Astrocyte of the cerebellum (primary cell): ENCODE measurements at regions not wholly inside any gene's neighbourhood (a gene's known extent, or its start where the extent isn't known, plus 50 kb on each side); places are given as distances from the start of the nearest gene placed in this dataset.

Source experiments
- DNase-seq: peaks from one replicate; pipeline ENCODE4 v3.0.0-alpha.2; 2011; ENCODE audit warnings: low read depth
- H3K4me3 ChIP-seq: 2 replicates; pipeline ENCODE4 v1.5.1; 2011; ENCODE audit warnings: mild to moderate bottlenecking, low read depth, low read length, moderate library complexity
- in situ Hi-C: cut with HindIII; loops from 2 replicates; pipeline ENCODE4 v1.10.0; 2017; ENCODE audit warnings: low sequenced_read_pairs
- TF ChIP-seq, protein P1 (sequence below): IDR thresholded peaks from 2 replicates; pipeline ENCODE4 v1.5.1; 2012; ENCODE audit warnings: low read length, low read depth, moderate library complexity, mild to moderate bottlenecking; ENCODE audit errors: missing control alignments

DNA sequence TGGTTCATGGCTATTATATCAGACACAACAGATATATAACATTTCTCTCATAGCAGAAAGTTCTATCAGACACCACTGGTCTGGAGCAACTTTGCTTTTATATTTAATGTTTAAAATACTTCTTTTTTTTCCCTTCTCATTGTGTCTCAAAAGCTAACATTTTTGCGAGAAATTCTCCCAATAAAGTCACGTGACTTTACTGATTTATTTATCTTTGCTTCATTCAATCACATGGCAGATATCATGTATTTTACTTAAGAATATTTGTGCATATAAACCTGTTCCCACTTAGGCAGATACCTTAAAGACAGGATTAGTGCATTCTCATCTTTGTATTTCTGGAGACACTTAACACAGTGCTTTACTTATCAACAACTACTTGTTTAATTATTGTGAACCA lies 1093.1 kb upstream of the LRRN3 start:
- TF ChIP-seq, protein P1, sequence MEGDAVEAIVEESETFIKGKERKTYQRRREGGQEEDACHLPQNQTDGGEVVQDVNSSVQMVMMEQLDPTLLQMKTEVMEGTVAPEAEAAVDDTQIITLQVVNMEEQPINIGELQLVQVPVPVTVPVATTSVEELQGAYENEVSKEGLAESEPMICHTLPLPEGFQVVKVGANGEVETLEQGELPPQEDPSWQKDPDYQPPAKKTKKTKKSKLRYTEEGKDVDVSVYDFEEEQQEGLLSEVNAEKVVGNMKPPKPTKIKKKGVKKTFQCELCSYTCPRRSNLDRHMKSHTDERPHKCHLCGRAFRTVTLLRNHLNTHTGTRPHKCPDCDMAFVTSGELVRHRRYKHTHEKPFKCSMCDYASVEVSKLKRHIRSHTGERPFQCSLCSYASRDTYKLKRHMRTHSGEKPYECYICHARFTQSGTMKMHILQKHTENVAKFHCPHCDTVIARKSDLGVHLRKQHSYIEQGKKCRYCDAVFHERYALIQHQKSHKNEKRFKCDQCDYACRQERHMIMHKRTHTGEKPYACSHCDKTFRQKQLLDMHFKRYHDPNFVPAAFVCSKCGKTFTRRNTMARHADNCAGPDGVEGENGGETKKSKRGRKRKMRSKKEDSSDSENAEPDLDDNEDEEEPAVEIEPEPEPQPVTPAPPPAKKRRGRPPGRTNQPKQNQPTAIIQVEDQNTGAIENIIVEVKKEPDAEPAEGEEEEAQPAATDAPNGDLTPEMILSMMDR: no peak
- in situ Hi-C loops: no loop called here
- DNase-seq: no peak
- H3K4me3 ChIP-seq: no peak overlapping the region

DNA sequence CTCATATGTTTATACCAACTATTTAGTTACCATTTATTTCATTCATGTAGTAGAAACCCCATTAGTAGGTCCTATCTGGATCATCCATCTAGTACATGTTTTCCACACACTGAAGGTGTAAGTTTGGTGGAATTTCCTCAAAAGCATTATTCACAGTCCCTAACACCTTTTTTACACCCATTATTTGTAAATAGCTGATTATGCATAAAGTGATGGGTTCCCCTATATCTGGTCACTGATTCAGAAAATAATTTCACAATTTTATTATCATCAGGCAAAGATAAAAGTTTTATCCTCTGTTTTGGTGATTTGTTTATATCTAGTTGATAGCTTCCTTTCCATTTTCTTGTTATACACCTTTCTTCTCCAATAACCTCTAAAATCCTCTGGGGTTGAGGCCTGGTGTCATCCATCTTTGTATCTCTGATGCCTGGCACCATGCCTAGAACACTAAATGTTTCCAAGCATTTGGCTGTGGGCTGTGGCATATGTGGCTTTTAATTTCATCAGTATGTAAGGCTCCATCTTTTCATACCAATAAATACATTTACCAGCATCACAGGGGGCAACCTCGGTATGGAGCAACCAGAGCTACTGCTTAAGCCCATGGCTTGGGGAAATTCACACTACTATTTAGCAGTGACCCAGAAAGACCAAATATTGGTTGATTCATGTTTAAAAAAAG lies 1089.5 kb upstream of the LRRN3 start:
- TF ChIP-seq, protein P1: no peak
- in situ Hi-C loops: no loop called here
- H3K4me3 ChIP-seq: no peak overlapping the region
- DNase-seq: peak; percentile 41

DNA sequence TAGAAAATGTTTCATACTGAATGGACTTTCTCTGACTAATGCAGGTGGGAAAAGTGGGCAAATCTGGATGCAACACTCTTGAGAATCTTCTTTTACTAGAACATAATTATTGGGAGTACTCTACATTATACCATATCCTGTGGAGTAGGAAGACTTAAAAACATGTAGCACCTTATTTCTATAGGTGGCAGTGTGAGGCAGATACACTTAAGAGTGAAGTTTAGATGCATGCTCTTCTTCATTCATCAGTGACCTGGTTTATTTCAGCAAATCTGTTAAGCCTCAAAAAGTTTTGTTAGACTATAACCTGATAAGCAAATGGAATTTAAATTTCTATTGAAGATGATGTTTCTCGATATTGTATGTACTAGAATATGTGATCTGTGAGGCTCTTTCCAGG lies 1087.1 kb upstream of the LRRN3 start:
- no peak overlapping the region for H3K4me3 ChIP-seq
- TF ChIP-seq, protein P1: no peak
- in situ Hi-C loops: no loop called here
- DNase-seq: no peak

DNA sequence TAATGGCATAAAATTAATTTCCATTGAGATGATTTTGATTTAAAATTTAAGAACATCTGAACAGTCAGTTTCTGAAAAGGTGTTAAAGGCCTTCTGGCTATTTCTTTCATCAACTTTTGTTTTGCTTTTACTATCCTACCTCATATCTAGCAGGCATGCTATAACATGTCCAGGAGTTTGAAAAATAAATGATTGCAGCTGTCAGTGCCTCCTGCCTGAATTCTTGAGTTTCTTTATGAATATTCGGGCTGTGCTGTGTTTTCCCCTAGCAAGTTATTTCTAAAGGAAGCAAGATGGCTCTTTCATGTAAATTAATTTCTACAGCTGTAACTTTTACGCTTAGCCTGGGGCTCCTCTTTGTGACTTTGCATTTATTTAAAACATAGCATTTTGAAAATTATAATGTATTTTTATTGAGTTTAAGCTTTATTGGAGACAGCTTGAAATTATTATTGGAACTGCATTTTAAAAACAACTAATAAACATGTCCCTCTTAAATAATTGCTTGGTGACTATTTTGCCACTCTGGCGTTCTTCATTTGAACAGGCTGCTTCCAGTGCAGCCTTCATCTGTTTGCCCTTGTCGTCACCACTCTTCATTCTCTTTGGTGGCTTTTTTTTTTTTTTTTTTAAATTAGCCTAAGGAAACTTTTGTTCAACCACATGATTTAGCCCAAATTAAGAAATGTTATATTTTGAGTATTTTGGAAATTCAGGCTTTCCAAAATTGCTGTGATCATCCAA lies 1083.4 kb upstream of the LRRN3 start:
- no peak for DNase-seq
- no peak overlapping the region for H3K4me3 ChIP-seq
- TF ChIP-seq, protein P1: no peak
- in situ Hi-C loops: no loop called here

DNA sequence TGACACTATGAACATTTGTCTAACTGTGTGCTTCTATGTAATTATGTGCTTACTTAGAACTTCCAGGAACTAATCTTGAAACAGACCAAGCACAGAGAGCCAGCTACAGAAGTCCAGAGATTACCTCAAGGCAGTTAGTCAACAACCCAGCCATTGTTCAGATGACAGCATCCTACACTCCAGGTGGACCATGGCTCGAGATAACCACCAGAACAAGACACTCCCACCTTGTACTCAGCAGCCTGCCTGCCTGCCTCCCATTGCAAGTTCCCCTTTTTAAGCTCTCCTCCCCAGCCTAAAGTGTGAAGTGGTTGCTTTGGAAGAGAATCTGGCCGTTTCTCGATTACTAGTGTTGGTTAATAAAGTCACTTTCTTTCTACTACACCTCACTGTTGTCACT lies 1080.6 kb upstream of the LRRN3 start:
- DNase-seq: no peak
- H3K4me3 ChIP-seq: no peak overlapping the region
- TF ChIP-seq, protein P1: no peak
- in situ Hi-C loops: no loop called here

DNA sequence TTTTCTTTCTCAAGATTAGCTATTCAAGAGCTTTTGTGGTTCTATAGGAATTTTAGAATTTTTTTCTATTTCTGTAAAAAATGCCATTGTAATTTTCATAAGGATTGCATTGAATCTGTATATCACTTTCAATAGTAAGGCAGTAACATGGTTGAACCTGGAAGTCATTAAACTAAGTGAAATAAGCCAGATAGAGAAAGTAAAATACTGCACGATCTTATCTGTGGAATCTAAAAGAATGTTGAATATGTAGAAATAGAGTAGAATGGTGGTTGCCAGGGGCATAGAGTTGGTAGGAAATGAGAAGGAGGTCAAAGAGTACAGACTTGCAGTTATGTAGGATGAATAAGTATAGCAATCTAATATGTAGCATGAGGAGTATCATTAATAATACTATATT lies 1073.5 kb upstream of the LRRN3 start:
- in situ Hi-C loops: no loop called here
- TF ChIP-seq, protein P1: no peak
- H3K4me3 ChIP-seq: no peak overlapping the region
- no peak for DNase-seq
